ENCODE measurements at regions not wholly inside any gene's neighbourhood (a gene's known extent, or its start where the extent isn't known, plus 50 kb on each side); places are given as distances from the start of the nearest gene placed in this dataset.

GRCh38 chr7:132655131-132655727 lies 79.0 kb upstream of the PLXNA4 start:
- Histone ChIP-seq H3K36me3 (ENCODE audit: control insufficient read depth in 4 of 4, insufficient read depth in 4 of 4, low read length in 3 of 4) (no peaks in the 10 kb centered on the region), H3K4me1 (ENCODE audit: control extremely low read depth in 1 of 4, control insufficient read depth in 4 of 4, insufficient read depth in 4 of 4, low read length in 3 of 4) (peaks cover 11 to 50% (median 41%) of the 10 kb centered on the region in 4 experiments), H3K27me3 (replicated peaks in 2 of 5; ENCODE audit: control insufficient read depth in 4 of 5, insufficient read depth in 5 of 5, low read length in 4 of 5) (no peaks in the 10 kb centered on the region), H3K4me3 (ENCODE audit: control insufficient read depth in 1 of 7, extremely low read depth in 1 of 7, insufficient read depth in 4 of 7, low read depth in 2 of 7, low read length in 6 of 7) (peak overlapping the region in 6 of 7 experiments; percentile 46 to 69 (median 54)), H3K9me3 (ENCODE audit: control extremely low read depth in 1 of 5, control insufficient read depth in 4 of 5, insufficient read depth in 2 of 5, low read depth in 1 of 5, low read length in 4 of 5) (peaks cover 0 to 8% (median 4%) of the 10 kb centered on the region in 5 experiments), H3K27ac (ENCODE audit: insufficient read depth in 1 of 2, low read depth in 1 of 2, low read length in 2 of 2, poor library complexity in 1 of 2, severe bottlenecking in 2 of 2) (peak overlapping the region in 1 of 2 experiments; percentile 60)
- ChIA-PET POLR2A (no interaction called here), CTCF (interaction anchor here (0.7 to 2.9 kb wide), 6 partner anchors 10 to 274 kb away, joined by 3 to 12 read pairs (median 4); no protein-coding TSS in a partner anchor)
- 0% methylated on average over 10 of the region's 13 CpGs for WGBS (ENCODE audit: insufficient coverage)
- DNase-seq = peak; percentile 92 to 97 (median 96)

- H3K4me3 ChIP-seq (ENCODE audit: control insufficient read depth in 1 of 7, extremely low read depth in 1 of 7, insufficient read depth in 4 of 7, low read depth in 2 of 7, low read length in 6 of 7) = no peak overlapping the region
- CTCF ChIA-PET = interaction anchor here (0.7 to 2.9 kb wide), 14 partner anchors 9 to 275 kb away, joined by 3 to 12 read pairs (median 4); no protein-coding TSS in a partner anchor
- no peaks in the 10 kb centered on the region for H3K27me3 ChIP-seq (replicated peaks in 2 of 5; ENCODE audit: control insufficient read depth in 4 of 5, insufficient read depth in 5 of 5, low read length in 4 of 5)
- 0% methylated on average over 1 of the region's 3 CpGs for WGBS (ENCODE audit: insufficient coverage)
- POLR2A ChIA-PET = no interaction called here
- DNase-seq = peak; percentile 47 to 75 (median 63)
- H3K4me1 ChIP-seq (ENCODE audit: control extremely low read depth in 1 of 4, control insufficient read depth in 4 of 4, insufficient read depth in 4 of 4, low read length in 3 of 4) = peaks cover 11 to 50% (median 41%) of the 10 kb centered on the region in 4 experiments
- no peak overlapping the region for H3K27ac ChIP-seq (ENCODE audit: insufficient read depth in 1 of 2, low read depth in 1 of 2, low read length in 2 of 2, poor library complexity in 1 of 2, severe bottlenecking in 2 of 2)
- H3K9me3 ChIP-seq (ENCODE audit: control extremely low read depth in 1 of 5, control insufficient read depth in 4 of 5, insufficient read depth in 2 of 5, low read depth in 1 of 5, low read length in 4 of 5) = peaks cover 0 to 8% (median 4%) of the 10 kb centered on the region in 5 experiments
- H3K36me3 ChIP-seq (ENCODE audit: control insufficient read depth in 4 of 4, insufficient read depth in 4 of 4, low read length in 3 of 4) = no peaks in the 10 kb centered on the region
Observed at GRCh38 chr7:132654150-132654549, 77.9 kb upstream of the PLXNA4 start.

DNA sequence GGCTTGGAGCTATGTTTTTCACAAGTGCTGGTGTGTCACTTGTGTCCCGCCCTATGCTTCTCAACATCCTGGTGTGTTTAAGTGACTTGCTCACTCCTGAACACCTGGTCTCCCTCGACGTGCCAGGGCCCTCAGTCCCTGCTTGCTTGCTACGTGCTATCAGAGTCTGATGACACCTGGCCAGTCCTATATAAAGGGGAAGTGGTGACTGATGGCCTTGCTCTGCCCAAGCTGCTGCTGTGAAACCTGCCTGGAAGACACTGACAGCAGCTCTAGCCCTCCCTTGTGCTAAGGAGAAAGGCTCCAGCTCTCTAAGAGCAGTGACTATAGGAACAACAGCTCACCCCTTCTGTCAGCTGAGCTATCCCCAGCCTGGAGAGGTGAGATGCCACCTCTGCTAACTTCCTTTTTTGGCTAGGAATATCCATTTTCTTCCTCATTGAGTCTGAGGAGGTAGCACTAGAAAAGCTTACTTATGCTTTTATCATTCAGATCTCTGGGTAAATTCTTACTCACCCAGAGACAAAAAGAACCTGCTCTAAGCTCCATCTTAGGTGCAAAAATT lies 77.2 kb upstream of the PLXNA4 start:
- Histone ChIP-seq H3K36me3 (ENCODE audit: control insufficient read depth in 4 of 4, insufficient read depth in 4 of 4, low read length in 3 of 4) (no peaks in the 10 kb centered on the region), H3K9me3 (ENCODE audit: control extremely low read depth in 1 of 5, control insufficient read depth in 4 of 5, insufficient read depth in 2 of 5, low read depth in 1 of 5, low read length in 4 of 5) (peaks cover 0 to 6% (median 1%) of the 10 kb centered on the region in 5 experiments), H3K27ac (ENCODE audit: insufficient read depth in 1 of 2, low read depth in 1 of 2, low read length in 2 of 2, poor library complexity in 1 of 2, severe bottlenecking in 2 of 2) (no peak overlapping the region), H3K27me3 (replicated peaks in 2 of 5; ENCODE audit: control insufficient read depth in 4 of 5, insufficient read depth in 5 of 5, low read length in 4 of 5) (no peaks in the 10 kb centered on the region), H3K4me3 (ENCODE audit: control insufficient read depth in 1 of 7, extremely low read depth in 1 of 7, insufficient read depth in 4 of 7, low read depth in 2 of 7, low read length in 6 of 7) (no peak overlapping the region), H3K4me1 (ENCODE audit: control extremely low read depth in 1 of 4, control insufficient read depth in 4 of 4, insufficient read depth in 4 of 4, low read length in 3 of 4) (peaks cover 11 to 50% (median 41%) of the 10 kb centered on the region in 4 experiments)
- 40% methylated on average over 4 of the region's 4 CpGs for WGBS (ENCODE audit: insufficient coverage)
- POLR2A ChIA-PET = interaction anchor here (1.0 kb wide), 1 partner anchor 17 kb away, joined by 3 read pairs; no protein-coding TSS in a partner anchor
- CTCF ChIA-PET = interaction anchor here (0.6 to 2.9 kb wide), 13 partner anchors 8 to 1662 kb away, joined by 3 to 12 read pairs (median 3); no protein-coding TSS in a partner anchor
- DNase-seq = peak in 2 of 3 donors; percentile 87 to 94

GRCh38 chr7:132652507-132652906 lies 76.2 kb upstream of the PLXNA4 start:
- WGBS (ENCODE audit: insufficient coverage) = 100% methylated on average over 1 of the region's 1 CpG
- DNase-seq = peak in 1 of 3 donors; percentile 8
- Histone ChIP-seq H3K27ac (ENCODE audit: insufficient read depth in 1 of 2, low read depth in 1 of 2, low read length in 2 of 2, poor library complexity in 1 of 2, severe bottlenecking in 2 of 2) (no peak overlapping the region), H3K9me3 (ENCODE audit: control extremely low read depth in 1 of 5, control insufficient read depth in 4 of 5, insufficient read depth in 2 of 5, low read depth in 1 of 5, low read length in 4 of 5) (no peaks in the 10 kb centered on the region), H3K4me1 (ENCODE audit: control extremely low read depth in 1 of 4, control insufficient read depth in 4 of 4, insufficient read depth in 4 of 4, low read length in 3 of 4) (peaks cover 11 to 49% (median 40%) of the 10 kb centered on the region in 4 experiments), H3K4me3 (ENCODE audit: control insufficient read depth in 1 of 7, extremely low read depth in 1 of 7, insufficient read depth in 4 of 7, low read depth in 2 of 7, low read length in 6 of 7) (no peak overlapping the region), H3K27me3 (replicated peaks in 2 of 5; ENCODE audit: control insufficient read depth in 4 of 5, insufficient read depth in 5 of 5, low read length in 4 of 5) (no peaks in the 10 kb centered on the region), H3K36me3 (ENCODE audit: control insufficient read depth in 4 of 4, insufficient read depth in 4 of 4, low read length in 3 of 4) (no peaks in the 10 kb centered on the region)
- ChIA-PET POLR2A (no interaction called here), CTCF (interaction anchor here (1.2 to 2.9 kb wide), 4 partner anchors 7 to 129 kb away, joined by 3 to 12 read pairs (median 7); no protein-coding TSS in a partner anchor)

DNA sequence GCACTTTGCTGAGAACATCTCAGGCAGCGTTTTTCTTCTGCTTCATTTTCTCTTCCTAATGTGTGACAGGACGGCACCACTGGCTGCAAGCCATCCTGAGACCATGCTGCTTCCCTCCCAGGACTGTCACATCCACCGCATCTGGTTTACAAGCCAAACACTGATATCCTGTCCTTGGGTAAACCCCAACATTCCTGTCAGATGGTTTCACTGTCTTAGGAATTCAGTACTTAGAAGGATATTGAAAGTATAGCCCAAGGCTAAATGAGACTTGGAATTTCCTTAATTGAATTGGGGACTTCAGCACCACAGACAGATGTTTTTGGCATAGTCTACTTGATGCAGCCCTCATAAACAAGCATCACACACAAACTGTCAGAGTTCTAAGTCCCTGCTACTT lies 74.2 kb upstream of the PLXNA4 start:
- Histone ChIP-seq H3K4me1 (ENCODE audit: control extremely low read depth in 1 of 4, control insufficient read depth in 4 of 4, insufficient read depth in 4 of 4, low read length in 3 of 4) (peaks cover 8 to 29% (median 21%) of the 10 kb centered on the region in 4 experiments), H3K36me3 (ENCODE audit: control insufficient read depth in 4 of 4, insufficient read depth in 4 of 4, low read length in 3 of 4) (no peaks in the 10 kb centered on the region), H3K27me3 (replicated peaks in 2 of 5; ENCODE audit: control insufficient read depth in 4 of 5, insufficient read depth in 5 of 5, low read length in 4 of 5) (no peaks in the 10 kb centered on the region), H3K27ac (ENCODE audit: insufficient read depth in 1 of 2, low read depth in 1 of 2, low read length in 2 of 2, poor library complexity in 1 of 2, severe bottlenecking in 2 of 2) (no peak overlapping the region), H3K4me3 (ENCODE audit: control insufficient read depth in 1 of 7, extremely low read depth in 1 of 7, insufficient read depth in 4 of 7, low read depth in 2 of 7, low read length in 6 of 7) (no peak overlapping the region), H3K9me3 (ENCODE audit: control extremely low read depth in 1 of 5, control insufficient read depth in 4 of 5, insufficient read depth in 2 of 5, low read depth in 1 of 5, low read length in 4 of 5) (no peaks in the 10 kb centered on the region)
- peak in 1 of 3 donors; percentile 9 for DNase-seq
- POLR2A ChIA-PET = no interaction called here
- 63% methylated on average over 2 of the region's 3 CpGs for WGBS (ENCODE audit: insufficient coverage)
- CTCF ChIA-PET = interaction anchor here (1.0 kb wide), 1 partner anchor 15 kb away, joined by 4 read pairs; no protein-coding TSS in a partner anchor

DNA sequence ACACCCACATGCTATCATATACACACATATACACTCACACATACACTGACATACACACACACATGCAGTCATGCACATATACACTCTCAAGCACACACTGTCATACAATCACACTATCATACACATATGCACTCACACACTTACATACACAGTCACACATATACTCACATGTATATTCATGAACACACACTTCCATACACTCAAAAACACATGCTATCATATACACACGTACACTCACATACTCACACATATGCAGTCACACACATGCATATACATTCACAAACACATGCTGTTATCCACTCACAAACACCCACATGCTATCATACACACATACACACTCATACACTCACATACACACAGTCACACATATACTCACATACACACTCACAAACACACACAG lies 71.0 kb upstream of the PLXNA4 start:
- no peak for DNase-seq
- H3K27me3 ChIP-seq (replicated peaks in 2 of 5; ENCODE audit: control insufficient read depth in 4 of 5, insufficient read depth in 5 of 5, low read length in 4 of 5) = no peaks in the 10 kb centered on the region

DNA sequence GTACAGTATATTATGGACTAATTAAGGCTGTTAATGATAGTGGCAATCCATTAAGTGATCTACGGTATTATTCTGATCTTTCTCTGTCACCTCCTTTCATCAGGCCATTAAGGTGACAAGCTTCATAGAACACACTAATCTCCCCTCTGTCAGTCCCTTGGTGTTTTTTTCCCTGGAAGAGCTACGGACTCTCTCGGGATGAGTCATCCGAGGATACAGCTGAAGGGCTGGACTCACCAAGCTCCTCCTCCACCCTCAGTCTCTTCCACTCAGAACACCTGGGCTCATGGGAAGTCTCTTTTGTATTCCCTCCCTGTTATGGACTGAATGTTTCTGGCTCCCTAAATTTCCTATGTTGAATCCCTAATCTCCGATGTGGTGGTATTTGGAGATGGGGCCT lies 69.8 kb upstream of the PLXNA4 start:
- CTCF ChIA-PET = interaction anchor here (2.5 kb wide), 1 partner anchor 8 kb away, joined by 12 read pairs; no protein-coding TSS in a partner anchor
- Histone ChIP-seq H3K4me1 (ENCODE audit: control extremely low read depth in 1 of 4, control insufficient read depth in 4 of 4, insufficient read depth in 4 of 4, low read length in 3 of 4) (no peaks in the 10 kb centered on the region), H3K4me3 (ENCODE audit: control insufficient read depth in 1 of 7, extremely low read depth in 1 of 7, insufficient read depth in 4 of 7, low read depth in 2 of 7, low read length in 6 of 7) (no peak overlapping the region), H3K9me3 (ENCODE audit: control extremely low read depth in 1 of 5, control insufficient read depth in 4 of 5, insufficient read depth in 2 of 5, low read depth in 1 of 5, low read length in 4 of 5) (no peaks in the 10 kb centered on the region), H3K36me3 (ENCODE audit: control insufficient read depth in 4 of 4, insufficient read depth in 4 of 4, low read length in 3 of 4) (no peaks in the 10 kb centered on the region), H3K27me3 (replicated peaks in 2 of 5; ENCODE audit: control insufficient read depth in 4 of 5, insufficient read depth in 5 of 5, low read length in 4 of 5) (no peaks in the 10 kb centered on the region), H3K27ac (ENCODE audit: insufficient read depth in 1 of 2, low read depth in 1 of 2, low read length in 2 of 2, poor library complexity in 1 of 2, severe bottlenecking in 2 of 2) (no peak overlapping the region)
- no peak for DNase-seq
- WGBS (ENCODE audit: insufficient coverage) = 100% methylated on average over 3 of the region's 5 CpGs
- POLR2A ChIA-PET = no interaction called here

More for the DNA sequence above, 71.0 kb upstream of the PLXNA4 start:
- CTCF ChIA-PET = no interaction called here
- WGBS (ENCODE audit: insufficient coverage) = 100% methylated on average over 1 of the region's 1 CpG
- H3K27ac ChIP-seq (ENCODE audit: insufficient read depth in 1 of 2, low read depth in 1 of 2, low read length in 2 of 2, poor library complexity in 1 of 2, severe bottlenecking in 2 of 2) = no peak overlapping the region
- no peak overlapping the region for H3K4me3 ChIP-seq (ENCODE audit: control insufficient read depth in 1 of 7, extremely low read depth in 1 of 7, insufficient read depth in 4 of 7, low read depth in 2 of 7, low read length in 6 of 7)
- H3K36me3 ChIP-seq (ENCODE audit: control insufficient read depth in 4 of 4, insufficient read depth in 4 of 4, low read length in 3 of 4) = no peaks in the 10 kb centered on the region
- POLR2A ChIA-PET = no interaction called here
- no peaks in the 10 kb centered on the region for H3K4me1 ChIP-seq (ENCODE audit: control extremely low read depth in 1 of 4, control insufficient read depth in 4 of 4, insufficient read depth in 4 of 4, low read length in 3 of 4)
- H3K9me3 ChIP-seq (ENCODE audit: control extremely low read depth in 1 of 5, control insufficient read depth in 4 of 5, insufficient read depth in 2 of 5, low read depth in 1 of 5, low read length in 4 of 5) = no peaks in the 10 kb centered on the region

Data from common myeloid progenitor, CD34-positive (primary cell).